ENCODE measurements at regions not wholly inside any gene's neighbourhood (a gene's known extent, or its start where the extent isn't known, plus 50 kb on each side); places are given as distances from the start of the nearest gene placed in this dataset.

GRCh38 chr7:118079369-118079768, 104.6 kb upstream of the LSM8 start:
- Histone ChIP-seq H3K27ac (no peak overlapping the region), H3K4me1 (ENCODE audit: insufficient read depth) (no peaks in the 10 kb centered on the region), H3K27me3 (no peaks in the 10 kb centered on the region), H3K4me3 (no peak overlapping the region), H3K9me3 (no peaks in the 10 kb centered on the region), H3K36me3 (no peaks in the 10 kb centered on the region)
- no peak for TF ChIP-seq CTCF (IDR thresholded peaks at IDR 0.05)
- TF ChIP-seq POLR2A (IDR thresholded peaks at IDR 0.05): no peak
- TF ChIP-seq EP300 (IDR thresholded peaks at IDR 0.05): no peak
- DNase-seq: no peak
- 72 to 78% (median 73%) methylated on average over 1 of the region's 1 CpG for WGBS, 3 donors
- intact Hi-C loops (cut with DNase I): no loop called here

- WGBS, 3 donors: 61 to 73% (median 66%) methylated on average over 3 of the region's 3 CpGs
- no peaks in the 10 kb centered on the region for H3K4me1 ChIP-seq (ENCODE audit: insufficient read depth)
- H3K36me3 ChIP-seq: no peaks in the 10 kb centered on the region
- DNase-seq: no peak
- H3K9me3 ChIP-seq: no peaks in the 10 kb centered on the region
- H3K4me3 ChIP-seq: no peak overlapping the region
- TF ChIP-seq EP300 (IDR thresholded peaks at IDR 0.05): no peak
- TF ChIP-seq CTCF (IDR thresholded peaks at IDR 0.05): no peak
- no peak for TF ChIP-seq POLR2A (IDR thresholded peaks at IDR 0.05)
- no peaks in the 10 kb centered on the region for H3K27me3 ChIP-seq
- H3K27ac ChIP-seq: no peak overlapping the region
- intact Hi-C loops (cut with DNase I): no loop called here
Measured at GRCh38 chr7:118080947-118081346, 103.0 kb upstream of the LSM8 start.

DNA sequence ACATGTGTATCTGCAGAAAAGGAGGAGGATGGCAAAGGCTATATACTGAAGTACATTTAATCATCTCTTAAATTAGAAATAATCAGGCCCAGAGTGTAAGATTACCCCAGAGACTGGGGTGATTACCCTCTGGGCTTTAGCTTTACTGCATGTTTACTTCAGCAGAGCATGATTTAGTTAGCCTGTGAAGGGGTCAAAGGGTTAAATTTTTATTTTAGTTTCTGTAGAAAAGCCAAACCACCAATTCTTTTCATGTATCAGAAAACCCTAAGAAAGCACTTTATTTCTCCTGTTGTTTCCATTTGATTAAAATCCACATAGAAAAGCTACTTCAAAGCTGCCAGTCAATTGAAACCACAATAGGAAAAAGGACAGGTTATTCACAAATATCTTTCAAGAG, 101.5 kb upstream of the LSM8 start:
- no peak for DNase-seq
- intact Hi-C loops (cut with DNase I): no loop called here
- Histone ChIP-seq H3K27me3 (no peaks in the 10 kb centered on the region), H3K9me3 (no peaks in the 10 kb centered on the region), H3K36me3 (no peaks in the 10 kb centered on the region), H3K27ac (no peak overlapping the region), H3K4me1 (ENCODE audit: insufficient read depth) (no peaks in the 10 kb centered on the region), H3K4me3 (no peak overlapping the region)
- no peak for TF ChIP-seq EP300 (IDR thresholded peaks at IDR 0.05)
- no peak for TF ChIP-seq CTCF (IDR thresholded peaks at IDR 0.05)
- TF ChIP-seq POLR2A (IDR thresholded peaks at IDR 0.05): no peak

- Histone ChIP-seq H3K4me3 (no peak overlapping the region), H3K27me3 (no peaks in the 10 kb centered on the region), H3K36me3 (no peaks in the 10 kb centered on the region), H3K4me1 (ENCODE audit: insufficient read depth) (no peaks in the 10 kb centered on the region), H3K9me3 (no peaks in the 10 kb centered on the region), H3K27ac (no peak overlapping the region)
- TF ChIP-seq POLR2A (IDR thresholded peaks at IDR 0.05) (no peak), CTCF (IDR thresholded peaks at IDR 0.05) (no peak), EP300 (IDR thresholded peaks at IDR 0.05) (no peak)
- DNase-seq: no peak
- intact Hi-C loops (cut with DNase I): no loop called here
- WGBS, 3 donors: 55 to 70% (median 62%) methylated on average over 3 of the region's 3 CpGs
Measured at GRCh38 chr7:118085000-118085399, 99.0 kb upstream of the LSM8 start.

- Histone ChIP-seq H3K9me3 (no peaks in the 10 kb centered on the region), H3K27me3 (no peaks in the 10 kb centered on the region), H3K27ac (no peak overlapping the region), H3K36me3 (no peaks in the 10 kb centered on the region), H3K4me1 (ENCODE audit: insufficient read depth) (no peaks in the 10 kb centered on the region), H3K4me3 (no peak overlapping the region)
- TF ChIP-seq EP300 (IDR thresholded peaks at IDR 0.05) (no peak), POLR2A (IDR thresholded peaks at IDR 0.05) (no peak), CTCF (IDR thresholded peaks at IDR 0.05) (no peak)
- intact Hi-C loops (cut with DNase I): no loop called here
- WGBS, 3 donors: 78 to 86% (median 82%) methylated on average over 2 of the region's 2 CpGs
- no peak for DNase-seq
Measured at GRCh38 chr7:118087126-118087525, 96.8 kb upstream of the LSM8 start.
